ENCODE measurements at regions not wholly inside any gene's neighbourhood (a gene's known extent, or its start where the extent isn't known, plus 50 kb on each side); places are given as distances from the start of the nearest gene placed in this dataset.

- H2BK15ac ChIP-seq (ENCODE audit: low read depth, low read length): no peak overlapping the region
- no peak overlapping the region for H2AK5ac ChIP-seq (ENCODE audit: insufficient read length, low read length)
- no peaks in the 10 kb centered on the region for H4K20me1 ChIP-seq (ENCODE audit: control insufficient read depth, insufficient read depth, insufficient read length)
- H3K23ac ChIP-seq (ENCODE audit: insufficient read length, low read depth, low read length): no peak overlapping the region
- no peak overlapping the region for H4K91ac ChIP-seq (ENCODE audit: insufficient read length, low read depth, low read length)
- H4K8ac ChIP-seq (replicated peaks; ENCODE audit: insufficient read length, low read depth, low read length): no peak overlapping the region
- no peak overlapping the region for H3K14ac ChIP-seq (ENCODE audit: insufficient read depth, low read length)
- no CpG with 5 or more reads among the region's 3 CpGs for WGBS (ENCODE audit: extremely low coverage, insufficient read length, low lambda C conversion rate)
- H3K23me2 ChIP-seq (ENCODE audit: insufficient read length, low read depth, low read length, poor library complexity, severe bottlenecking): no peaks in the 10 kb centered on the region
- no peak for DNase-seq
- H3K9me3 ChIP-seq (ENCODE audit: control insufficient read depth, low read depth, low read length): no peaks in the 10 kb centered on the region
- H3K56ac ChIP-seq (ENCODE audit: insufficient read length, low read depth, low read length): no peak overlapping the region
- no peaks in the 10 kb centered on the region for H3K4me1 Mint-ChIP-seq
- no peak overlapping the region for H3K4me2 ChIP-seq (ENCODE audit: insufficient read depth, insufficient read length, low read length)
- H3K9ac ChIP-seq (ENCODE audit: extremely low read depth, insufficient read length, low read length): no peak overlapping the region
- H2BK12ac ChIP-seq (ENCODE audit: insufficient read length, low read depth, low read length): no peak overlapping the region
- no peaks in the 10 kb centered on the region for H3K4me1 ChIP-seq (ENCODE audit: insufficient read depth, low read length)
- no peak overlapping the region for H2BK120ac ChIP-seq (ENCODE audit: low read depth, low read length, poor library complexity, severe bottlenecking)
- H3K27ac Mint-ChIP-seq: no peak overlapping the region
- no peaks in the 10 kb centered on the region for H3K79me2 ChIP-seq (ENCODE audit: insufficient read depth, low read length)
- H3K79me1 ChIP-seq (ENCODE audit: insufficient read depth, low read depth, low read length, poor library complexity, severe bottlenecking): no peaks in the 10 kb centered on the region
- no peak overlapping the region for H2BK20ac ChIP-seq (ENCODE audit: low read depth, low read length, poor library complexity, severe bottlenecking)
- H3K9me3 Mint-ChIP-seq: peaks cover 2 to 3% of the 10 kb centered on the region in 2 experiments
- TF ChIP-seq CTCF (conservative IDR thresholded peaks at IDR 0.05): no peak
- H2BK5ac ChIP-seq (ENCODE audit: insufficient read length, low read length): no peak overlapping the region
- H3K36me3 Mint-ChIP-seq (ENCODE audit: insufficient read depth in 1 of 3, low read depth in 3 of 3): peaks cover 0 to 4% (median 2%) of the 10 kb centered on the region in 3 experiments; a peak in 3 of 7 replicates
- H3T11ph ChIP-seq (ENCODE audit: low read length): no peak overlapping the region
- H3K4ac ChIP-seq (ENCODE audit: low read depth, low read length): no peak overlapping the region
- H3K18ac ChIP-seq (ENCODE audit: insufficient read length, low read depth, low read length): no peak overlapping the region
- no peak overlapping the region for H3K27ac ChIP-seq (ENCODE audit: insufficient read length, low read depth, low read length)
- no peaks in the 10 kb centered on the region for H3K27me3 Mint-ChIP-seq (ENCODE audit: low read depth)
- H2AFZ ChIP-seq (ENCODE audit: low read length): no peak overlapping the region
- no peaks in the 10 kb centered on the region for H3K27me3 ChIP-seq (ENCODE audit: insufficient read depth, low read length)
- H3K4me3 Mint-ChIP-seq: no peak overlapping the region
- no peak overlapping the region for H4K5ac ChIP-seq (ENCODE audit: insufficient read length, low read depth, low read length)
Observed at GRCh38 chr4:132195176-132195575, 953.9 kb upstream of the PCDH10 start.
